Adrenal gland (tissue), 9 donors: ENCODE measurements at regions not wholly inside any gene's neighbourhood (a gene's known extent, or its start where the extent isn't known, plus 50 kb on each side); places are given as distances from the start of the nearest gene placed in this dataset.

Experiments
- DNase-seq, 7 donors: peaks; one replicate each; pipeline ENCODE4 v3.0.0-alpha.2; 2019 to 2020
- H3K27ac ChIP-seq, 5 donors: fragments of 200-600 bp; sonication (generic) in 4 of 5; 1 replicate in 3 of 5; 2 replicates in 2 of 5; pipeline versions ENCODE4 v1.5.1 to v1.8.0; 2016 to 2020; ENCODE audit warnings: mild to moderate bottlenecking in 1 of 5
- H3K27me3 ChIP-seq: fragments of 200-600 bp; 2 replicates; pipeline ENCODE4 v1.8.0; 2021
- H3K36me3 ChIP-seq, 2 donors: fragments of 200-600 bp; replicated peaks in 1 of 2; 1 replicate in 1 of 2; 2 replicates in 1 of 2; pipeline versions ENCODE4 v1.5.1 to v1.8.0; 2018 to 2022
- H3K4me1 ChIP-seq, 2 donors: fragments of 200-600 bp; replicated peaks in 1 of 2; 1 replicate in 1 of 2; 2 replicates in 1 of 2; pipeline versions ENCODE4 v1.5.1 to v1.8.0; 2018 to 2021
- H3K4me3 ChIP-seq, 4 donors: fragments of 200-600 bp; sonication (generic) in 3 of 4; one replicate each; pipeline ENCODE4 v1.5.1; 2016 to 2018
- H3K9me3 ChIP-seq, 3 donors: fragments of 200-600 bp; sonication (generic) in 1 of 3; replicated peaks in 1 of 3; 1 replicate in 2 of 3; 2 replicates in 1 of 3; pipeline versions ENCODE4 v1.5.1 to v1.8.0; 2016 to 2021
- POLR2A ChIP-seq, 2 donors: fragments of 450-650 bp; IDR thresholded peaks; one replicate each; pipeline ENCODE4 v1.6.1; 2017; ENCODE audit warnings: antibody characterized with exemption in 2 of 2, mild to moderate bottlenecking in 2 of 2, moderate library complexity in 1 of 2
- WGBS, 4 donors: extraction: QIAGEN DNeasy Blood & Tissue Kit in 2 of 4; methylation state at CpG; one replicate each; pipeline versions ENCODE4 v1.1.5 to v1.1.7; 2013 to 2017; 5-methylcytosine and 5-hydroxymethylcytosine counted together
- intact Hi-C, 2 donors: fragments of 100-400 bp; cut with DNase I; formaldehyde crosslinking; loops; one replicate each; pipeline versions ENCODE4 v1.14.1 to v1.15.0; 2022 to 2023
- TF ChIP-seq, protein P1 (sequence below), 6 experiments: fragments of 450-650 bp in 4 of 6; fragments of 200-600 bp in 2 of 6; sonication (generic) in 1 of 6; IDR thresholded peaks; 1 replicate in 5 of 6; 2 replicates in 1 of 6; pipeline versions ENCODE4 v1.5.1 to v1.8.0; 2016 to 2021; ENCODE audit warnings: antibody characterized with exemption in 6 of 6, mild to moderate bottlenecking in 2 of 6, moderate library complexity in 1 of 6
- donor health status: healthy with polysubstance abuse.
- donor health status: Bipolar disorder and iron deficiency.
- donor health status: DM: yes; HTN: yes; CAD: no.
- donor health status: DM: no; HTN: no; CAD: no.
- donor health status: DM: no; HTN: no; CAD: no.

DNA sequence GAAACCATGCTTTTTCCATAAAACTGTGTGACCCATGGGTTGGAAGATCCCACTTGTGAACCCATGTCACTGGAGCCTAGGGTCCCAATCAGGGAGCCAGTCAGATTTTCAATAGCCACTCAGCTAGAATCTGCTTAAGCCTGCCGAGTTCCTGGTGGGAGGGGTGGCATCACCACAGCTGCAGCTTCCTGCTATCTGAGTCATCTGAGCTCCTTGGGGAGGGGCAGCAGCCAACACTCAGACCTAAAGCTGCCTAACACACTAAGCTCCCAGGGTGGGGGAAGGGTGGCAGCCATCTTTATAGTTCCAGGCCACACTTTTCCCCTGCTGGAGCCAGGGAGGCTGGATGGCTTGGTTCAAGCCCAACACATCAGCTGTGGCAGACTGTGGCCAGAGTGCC lies 350.1 kb downstream of the C4orf33 start:
- Histone ChIP-seq H3K4me3 (no peak overlapping the region), H3K27ac (no peak overlapping the region), H3K9me3 (no peaks in the 10 kb centered on the region), H3K36me3 (no peaks in the 10 kb centered on the region), H3K27me3 (no peaks in the 10 kb centered on the region), H3K4me1 (no peaks in the 10 kb centered on the region)
- intact Hi-C loops, result no loop called here
- DNase-seq, result no peak
- TF ChIP-seq, protein P1, sequence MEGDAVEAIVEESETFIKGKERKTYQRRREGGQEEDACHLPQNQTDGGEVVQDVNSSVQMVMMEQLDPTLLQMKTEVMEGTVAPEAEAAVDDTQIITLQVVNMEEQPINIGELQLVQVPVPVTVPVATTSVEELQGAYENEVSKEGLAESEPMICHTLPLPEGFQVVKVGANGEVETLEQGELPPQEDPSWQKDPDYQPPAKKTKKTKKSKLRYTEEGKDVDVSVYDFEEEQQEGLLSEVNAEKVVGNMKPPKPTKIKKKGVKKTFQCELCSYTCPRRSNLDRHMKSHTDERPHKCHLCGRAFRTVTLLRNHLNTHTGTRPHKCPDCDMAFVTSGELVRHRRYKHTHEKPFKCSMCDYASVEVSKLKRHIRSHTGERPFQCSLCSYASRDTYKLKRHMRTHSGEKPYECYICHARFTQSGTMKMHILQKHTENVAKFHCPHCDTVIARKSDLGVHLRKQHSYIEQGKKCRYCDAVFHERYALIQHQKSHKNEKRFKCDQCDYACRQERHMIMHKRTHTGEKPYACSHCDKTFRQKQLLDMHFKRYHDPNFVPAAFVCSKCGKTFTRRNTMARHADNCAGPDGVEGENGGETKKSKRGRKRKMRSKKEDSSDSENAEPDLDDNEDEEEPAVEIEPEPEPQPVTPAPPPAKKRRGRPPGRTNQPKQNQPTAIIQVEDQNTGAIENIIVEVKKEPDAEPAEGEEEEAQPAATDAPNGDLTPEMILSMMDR (IDR thresholded peaks at IDR 0.05), result no peak
- 65 to 66% methylated on average over 1 of the region's 1 CpG; no CpG with 5 or more reads in 2 of the 4 donors for WGBS, 4 donors

GRCh38 chr4:129453524-129454200 lies 357.7 kb downstream of the C4orf33 start:
- Histone ChIP-seq H3K36me3 (no peaks in the 10 kb centered on the region), H3K4me3 (no peak overlapping the region), H3K27me3 (no peaks in the 10 kb centered on the region), H3K4me1 (no peaks in the 10 kb centered on the region), H3K27ac (no peak overlapping the region), H3K9me3 (no peaks in the 10 kb centered on the region)
- DNase-seq, result no peak
- WGBS, 4 donors, result 75 to 86% (median 81%) methylated on average over 4 of the region's 4 CpGs
- intact Hi-C loops, result no loop called here
- TF ChIP-seq, protein P1 (IDR thresholded peaks at IDR 0.05), result no peak
- TF ChIP-seq POLR2A (IDR thresholded peaks at IDR 0.05), result no peak

GRCh38 chr4:129455482-129455881 lies 359.5 kb downstream of the C4orf33 start:
- intact Hi-C loops, result no loop called here
- no peaks in the 10 kb centered on the region for H3K9me3 ChIP-seq
- TF ChIP-seq, protein P1 (IDR thresholded peaks at IDR 0.05), result no peak
- TF ChIP-seq POLR2A (IDR thresholded peaks at IDR 0.05), result no peak
- H3K27ac ChIP-seq, result no peak overlapping the region
- H3K27me3 ChIP-seq, result no peaks in the 10 kb centered on the region
- no peak for DNase-seq
- 52 to 73% (median 64%) methylated on average over 1 of the region's 1 CpG for WGBS, 4 donors
- H3K36me3 ChIP-seq, result no peaks in the 10 kb centered on the region
- no peak overlapping the region for H3K4me3 ChIP-seq
- no peaks in the 10 kb centered on the region for H3K4me1 ChIP-seq

DNA sequence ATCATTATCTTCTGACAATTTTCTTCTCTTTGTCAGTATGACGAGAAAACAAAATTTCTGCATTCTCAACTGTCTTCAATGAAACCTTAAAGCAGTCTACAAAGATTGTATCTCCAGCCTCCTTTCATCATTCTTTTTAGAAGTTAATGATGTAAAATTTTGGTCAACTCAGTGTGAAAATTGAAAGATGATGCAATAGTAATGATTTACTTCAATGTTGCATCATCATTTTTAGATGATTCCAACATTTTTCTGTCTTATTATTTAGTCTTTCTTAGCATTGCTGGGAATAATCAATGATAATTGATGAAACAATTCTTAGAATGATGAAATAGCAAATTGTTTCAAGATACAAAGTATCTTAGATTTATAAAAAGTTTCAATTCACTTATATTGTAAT lies 372.7 kb downstream of the C4orf33 start:
- no peaks in the 10 kb centered on the region for H3K27me3 ChIP-seq
- WGBS, 4 donors, result 76 to 82% (median 79%) methylated on average over 1 of the region's 1 CpG
- H3K9me3 ChIP-seq, result no peaks in the 10 kb centered on the region
- H3K27ac ChIP-seq, result no peak overlapping the region
- intact Hi-C loops, result no loop called here
- no peak for DNase-seq
- no peaks in the 10 kb centered on the region for H3K4me1 ChIP-seq
- no peaks in the 10 kb centered on the region for H3K36me3 ChIP-seq
- TF ChIP-seq POLR2A (IDR thresholded peaks at IDR 0.05), result no peak
- TF ChIP-seq, protein P1 (IDR thresholded peaks at IDR 0.05), result no peak
- no peak overlapping the region for H3K4me3 ChIP-seq
